CD4-positive, alpha-beta T cell treated with Interleukin-12 subunit alpha and Interleukin-12 subunit beta, for 1 hour (primary cell): ENCODE measurements at regions not wholly inside any gene's neighbourhood (a gene's known extent, or its start where the extent isn't known, plus 50 kb on each side); places are given as distances from the start of the nearest gene placed in this dataset.
"Not testable (repeated sequence)": the region's sequence is repeated elsewhere in the genome, so short reads cannot be mapped to it uniquely, and the experiment has no call there.

Experiments
- DNase-seq: peaks from one replicate; pipeline ENCODE4 v3.0.0-alpha.2; 2020

DNA sequence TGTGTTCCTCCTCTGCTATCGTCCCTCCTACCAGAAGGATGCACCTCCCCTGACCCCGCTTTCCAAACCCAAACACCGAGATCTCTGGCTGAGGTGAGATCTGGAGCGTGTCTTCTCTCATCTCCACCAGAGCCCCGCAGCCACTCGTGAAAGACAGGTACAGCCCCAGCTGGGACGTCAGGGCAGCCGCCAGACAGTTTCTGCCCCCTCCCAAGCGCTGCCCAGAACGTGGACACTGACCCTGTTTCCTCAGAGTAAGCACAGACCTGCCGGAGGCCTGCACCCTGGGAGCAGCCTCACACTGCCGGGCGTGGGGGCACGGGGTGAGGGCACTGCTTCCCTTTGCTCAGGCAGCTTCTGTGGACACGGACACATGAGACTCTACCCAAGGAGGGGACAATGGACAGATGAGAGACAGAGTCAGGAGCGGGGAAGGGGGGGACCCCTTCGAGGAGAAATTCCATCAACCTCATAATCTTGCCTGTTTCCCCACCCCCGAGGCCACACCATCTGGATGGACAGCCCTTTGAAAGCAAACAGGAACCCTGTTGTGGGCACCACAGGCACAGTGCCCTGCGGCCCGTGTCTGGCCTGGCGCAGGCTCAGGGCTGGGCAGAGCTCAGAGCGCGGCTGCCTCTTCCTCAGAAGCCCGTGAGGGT, 210.6 kb downstream of the DLL1 start:
- no peak for DNase-seq

- DNase-seq: no peak
Measured at GRCh38 chr6:170076466-170077165, 214.3 kb downstream of the DLL1 start.

DNA sequence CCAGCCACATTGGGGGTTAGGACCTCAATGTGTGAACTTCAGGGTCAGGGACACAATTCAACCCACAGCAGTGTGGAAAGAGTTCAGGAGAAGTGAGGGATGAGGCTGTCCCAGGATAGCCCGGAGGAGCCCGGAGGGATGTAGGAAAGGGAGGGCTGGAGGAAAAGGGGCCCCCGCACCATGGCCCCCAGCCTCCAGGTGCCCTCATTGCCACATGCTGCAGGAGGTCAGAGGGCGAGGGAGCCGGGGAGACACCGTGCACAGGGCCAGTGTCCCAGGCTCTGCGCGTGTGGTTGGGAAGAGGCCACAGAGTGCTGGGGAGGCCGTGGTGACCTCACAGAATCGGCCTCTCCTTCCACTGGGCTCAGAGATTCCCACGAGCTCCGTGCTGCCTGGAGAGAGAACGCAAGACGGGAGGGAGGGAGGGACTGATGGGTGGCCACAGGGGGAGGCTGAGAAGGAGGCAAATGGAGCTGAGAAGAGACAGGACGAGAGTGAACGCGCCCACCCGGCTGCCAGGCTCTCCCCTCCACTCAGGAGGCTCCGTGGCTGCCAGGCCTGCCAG, 215.1 kb downstream of the DLL1 start:
- no peak for DNase-seq

GRCh38 chr6:170074907-170075306, 216.0 kb downstream of the DLL1 start:
- no peak for DNase-seq

DNA sequence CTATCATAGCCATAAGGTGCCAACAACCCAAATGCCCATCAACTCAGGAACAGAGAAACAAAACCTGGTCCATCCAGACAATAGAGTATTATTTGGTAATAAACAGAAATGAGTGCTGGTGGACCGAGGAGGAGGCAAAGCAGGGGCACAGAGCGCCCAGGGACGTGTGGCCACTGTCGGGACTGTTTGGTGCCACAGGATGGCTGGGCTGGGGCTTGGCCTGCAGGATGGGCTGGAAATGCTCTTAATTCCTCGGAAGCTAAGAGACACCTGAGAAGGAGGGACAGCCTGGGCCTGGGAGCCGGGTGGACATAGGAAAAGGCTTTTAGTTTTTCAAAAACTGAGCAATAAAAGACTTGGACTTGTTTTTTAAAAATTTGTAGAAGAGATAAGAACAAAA, 216.4 kb downstream of the DLL1 start:
- DNase-seq: no peak

- DNase-seq: no peak
Measured at GRCh38 chr6:170073846-170074245, 217.0 kb downstream of the DLL1 start.

DNA sequence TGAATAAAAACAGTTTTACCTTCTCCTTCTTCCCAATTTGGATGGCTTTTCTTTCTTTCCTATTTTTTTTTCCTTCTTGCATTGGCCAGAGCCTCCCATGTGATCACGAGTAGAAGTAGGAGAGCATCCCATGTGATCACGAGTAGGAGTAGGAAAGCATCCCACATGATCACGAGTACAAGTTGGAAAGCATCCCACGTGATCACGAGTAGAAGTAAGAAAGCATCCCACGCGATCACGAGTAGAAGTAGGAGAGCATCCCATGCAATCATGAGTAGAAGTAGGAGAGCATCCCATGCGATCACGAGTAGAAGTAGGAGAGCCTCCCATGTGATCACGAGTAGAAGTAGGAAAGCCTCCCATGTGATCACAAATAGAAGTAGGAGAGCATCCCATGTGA, 218.6 kb downstream of the DLL1 start:
- no peak for DNase-seq

- DNase-seq: no peak
Measured at GRCh38 chr6:170069611-170070010, 221.3 kb downstream of the DLL1 start.

DNA sequence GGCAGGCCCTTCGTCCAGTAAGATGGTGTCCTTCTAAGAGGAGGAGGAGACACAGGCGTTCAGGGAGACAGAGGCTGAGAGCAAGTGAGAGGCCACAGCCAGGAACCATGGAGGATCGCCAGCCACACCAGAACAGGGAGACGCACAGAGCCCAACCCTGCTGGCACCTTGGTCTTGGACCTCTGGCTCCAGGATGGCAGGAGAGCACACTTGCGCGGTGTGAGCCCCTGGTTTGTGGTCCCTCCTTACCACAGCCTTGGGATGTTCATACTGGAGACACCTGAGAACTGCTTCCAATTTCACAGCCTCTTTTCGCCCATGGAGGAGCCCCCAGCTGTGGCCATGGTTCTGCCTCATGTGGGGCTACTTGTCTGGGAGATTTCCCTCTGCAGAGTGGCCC, 222.4 kb downstream of the DLL1 start:
- no peak for DNase-seq

DNA sequence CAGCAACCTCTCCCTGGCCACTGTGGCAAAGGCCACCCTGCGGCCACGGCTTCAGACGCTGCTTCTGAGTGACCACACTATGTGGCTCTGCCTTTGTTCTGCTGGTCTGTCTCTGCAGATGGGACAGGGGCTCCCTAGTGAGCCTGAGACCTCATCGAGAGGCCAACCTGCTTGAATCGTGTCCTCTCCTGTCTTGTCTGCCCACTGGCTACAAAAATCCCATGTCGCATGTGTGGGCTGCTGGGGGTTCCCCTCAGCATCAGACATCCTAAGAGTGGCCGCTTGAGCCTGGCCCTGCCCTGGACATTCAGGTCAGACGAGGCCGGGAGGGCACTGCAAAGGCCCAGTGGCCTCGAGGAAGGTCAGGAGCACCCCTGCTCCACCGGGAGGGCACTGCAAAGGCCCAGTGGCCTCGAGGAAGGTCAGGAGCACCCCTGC, 222.9 kb downstream of the DLL1 start:
- DNase-seq: no peak

DNA sequence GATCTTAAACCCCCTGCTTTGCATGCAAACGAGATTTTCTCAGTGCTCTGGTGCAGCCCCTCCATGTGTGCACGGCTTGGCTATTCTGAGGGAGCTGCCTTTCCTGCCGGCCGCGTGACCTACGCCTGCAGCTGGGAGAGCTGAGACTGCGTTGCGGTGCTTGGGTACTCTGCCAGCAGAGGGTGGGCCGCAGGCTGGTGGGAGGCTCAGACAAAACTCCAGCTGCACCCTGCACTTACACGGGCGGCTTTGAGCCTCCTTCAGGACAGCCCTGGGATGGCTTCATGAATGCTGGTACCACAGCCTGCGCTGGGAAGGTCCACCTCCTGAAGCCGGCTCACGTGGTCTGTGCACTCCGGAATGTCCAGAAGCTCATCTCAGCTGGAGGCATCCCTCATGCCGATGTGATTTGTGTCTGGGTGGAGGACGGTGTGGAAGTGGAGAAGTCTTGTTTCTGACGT, 223.7 kb downstream of the DLL1 start:
- DNase-seq: no peak

DNA sequence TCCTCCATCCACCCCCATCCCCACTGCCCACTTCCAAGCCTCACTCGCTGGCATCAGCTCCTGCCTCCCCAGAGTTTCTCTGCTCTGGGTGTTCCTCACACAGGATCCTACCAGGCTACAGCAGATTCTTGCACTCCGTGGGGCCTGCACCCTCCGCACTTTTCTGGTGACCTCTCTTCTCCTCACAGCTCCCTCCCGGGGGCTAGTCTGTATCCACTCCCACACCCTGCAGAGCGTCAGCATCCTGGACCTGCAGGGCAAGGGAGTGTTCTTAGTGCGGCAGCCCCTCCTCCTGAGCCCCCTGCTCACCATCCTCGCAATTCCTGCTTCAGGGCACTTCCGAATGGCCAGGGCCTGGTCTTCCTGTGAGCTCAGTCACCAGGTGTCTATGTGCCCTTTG, 224.2 kb downstream of the DLL1 start:
- no peak for DNase-seq

GRCh38 chr6:170063851-170064602, 226.9 kb downstream of the DLL1 start:
- no peak for DNase-seq

GRCh38 chr6:170063431-170063830, 227.4 kb downstream of the DLL1 start:
- no peak for DNase-seq

- DNase-seq: no peak
Measured at GRCh38 chr6:170062915-170063241, 228.0 kb downstream of the DLL1 start.

- no peak for DNase-seq
Measured at GRCh38 chr6:170062209-170062914, 228.5 kb downstream of the DLL1 start.

- DNase-seq: no peak
Measured at GRCh38 chr6:170058878-170059485, 231.9 kb downstream of the DLL1 start.

- DNase-seq: no peak
Measured at GRCh38 chr6:170057961-170058877, 232.7 kb downstream of the DLL1 start.

DNA sequence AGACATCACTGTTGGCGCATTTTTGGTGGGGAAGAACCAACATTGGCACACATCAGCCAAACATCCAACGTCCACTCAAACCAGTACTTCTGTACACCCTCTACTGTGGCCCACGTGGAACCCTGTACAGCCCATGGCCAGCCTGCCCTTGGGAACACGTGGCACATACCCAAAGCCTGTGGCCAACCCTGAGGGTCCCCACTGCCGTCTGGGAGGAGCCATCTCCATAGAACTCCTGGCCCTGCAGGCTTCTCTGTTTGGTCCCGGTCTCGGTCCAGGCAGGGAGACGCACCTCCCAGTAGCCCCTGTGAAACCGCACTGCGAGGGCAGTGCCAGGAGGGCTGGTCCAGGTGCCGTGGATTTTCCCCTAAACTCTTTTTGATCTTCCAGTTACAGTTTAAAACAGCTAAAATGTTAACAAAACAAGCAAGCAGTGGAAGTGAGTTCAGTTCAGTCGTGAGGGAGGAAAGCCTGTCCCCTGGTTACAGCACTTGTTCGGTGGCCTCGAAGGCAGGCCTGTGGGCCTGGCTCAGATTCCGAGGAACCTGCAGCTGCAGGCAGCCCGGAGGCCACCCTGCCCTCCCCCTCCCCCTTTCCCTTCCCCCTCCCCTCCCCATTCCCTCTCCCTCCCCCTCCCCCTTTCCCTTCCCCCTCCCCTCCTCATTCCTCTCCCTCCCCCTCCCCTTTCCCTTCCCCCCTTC, 233.7 kb downstream of the DLL1 start:
- DNase-seq: no peak

GRCh38 chr6:170056278-170056711, 234.6 kb downstream of the DLL1 start:
- no peak for DNase-seq

DNA sequence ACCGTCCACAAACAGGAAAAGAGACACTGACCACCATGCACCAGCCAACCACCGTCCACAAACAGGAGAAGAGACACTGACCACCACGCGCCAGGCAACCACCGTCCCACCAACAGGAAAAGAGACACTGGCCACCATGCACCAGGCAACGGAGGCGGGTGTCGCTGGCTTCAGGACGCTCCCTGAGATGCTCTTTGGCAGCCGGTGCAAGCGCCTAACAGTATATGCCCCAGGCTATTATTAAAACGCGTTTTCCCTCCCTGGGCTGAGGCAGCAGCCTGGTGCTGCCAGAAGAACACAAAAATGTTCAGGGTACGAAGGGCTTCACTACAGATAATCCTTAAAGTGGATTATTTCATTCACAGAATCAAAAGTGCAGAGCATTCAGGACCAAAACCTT, 235.1 kb downstream of the DLL1 start:
- DNase-seq: not testable (repeated sequence)
